ENCODE measurements at regions not wholly inside any gene's neighbourhood (a gene's known extent, or its start where the extent isn't known, plus 50 kb on each side); places are given as distances from the start of the nearest gene placed in this dataset.

DNA sequence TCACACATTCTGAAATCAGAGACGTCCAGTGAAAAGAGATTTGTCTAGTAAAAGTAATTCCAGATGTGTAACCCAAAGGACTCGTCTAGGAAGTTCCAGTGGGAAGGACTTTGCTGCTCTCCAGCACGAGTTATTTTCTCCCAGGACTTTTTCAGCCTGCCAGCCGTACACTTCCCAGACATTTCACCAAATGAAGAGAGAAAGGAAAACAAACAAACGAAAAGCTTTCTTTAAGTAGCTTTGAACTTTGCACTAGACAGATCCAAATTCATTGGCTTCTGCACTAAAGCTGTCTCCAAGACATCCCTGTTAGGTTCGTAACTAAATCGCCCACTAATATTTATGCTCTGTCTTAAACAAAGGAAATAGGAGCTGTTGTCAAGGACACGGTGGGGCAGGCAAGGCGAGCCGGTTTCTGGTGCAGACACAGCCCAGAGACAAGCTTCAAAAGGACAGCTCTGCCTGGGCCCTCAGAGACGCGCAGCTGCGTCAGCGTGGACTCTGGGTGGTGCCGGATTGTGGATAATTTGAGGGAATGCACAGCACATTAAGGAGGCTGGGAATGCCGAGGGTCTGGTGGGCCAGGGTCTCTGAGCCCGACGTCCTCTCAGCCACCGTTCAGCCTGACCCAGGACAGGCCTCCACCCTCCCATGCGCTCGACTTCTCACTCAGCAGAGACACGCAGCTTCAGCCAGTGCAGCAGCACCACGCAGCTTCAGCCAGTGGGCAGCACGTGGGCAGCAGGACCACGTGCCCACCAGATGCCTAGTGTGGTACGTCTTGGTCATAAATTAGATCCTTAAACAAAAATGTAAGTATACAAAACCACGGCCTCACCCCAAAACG is 64.1 kb upstream of the INSIG1 start:
- TF ChIP-seq, protein P1, sequence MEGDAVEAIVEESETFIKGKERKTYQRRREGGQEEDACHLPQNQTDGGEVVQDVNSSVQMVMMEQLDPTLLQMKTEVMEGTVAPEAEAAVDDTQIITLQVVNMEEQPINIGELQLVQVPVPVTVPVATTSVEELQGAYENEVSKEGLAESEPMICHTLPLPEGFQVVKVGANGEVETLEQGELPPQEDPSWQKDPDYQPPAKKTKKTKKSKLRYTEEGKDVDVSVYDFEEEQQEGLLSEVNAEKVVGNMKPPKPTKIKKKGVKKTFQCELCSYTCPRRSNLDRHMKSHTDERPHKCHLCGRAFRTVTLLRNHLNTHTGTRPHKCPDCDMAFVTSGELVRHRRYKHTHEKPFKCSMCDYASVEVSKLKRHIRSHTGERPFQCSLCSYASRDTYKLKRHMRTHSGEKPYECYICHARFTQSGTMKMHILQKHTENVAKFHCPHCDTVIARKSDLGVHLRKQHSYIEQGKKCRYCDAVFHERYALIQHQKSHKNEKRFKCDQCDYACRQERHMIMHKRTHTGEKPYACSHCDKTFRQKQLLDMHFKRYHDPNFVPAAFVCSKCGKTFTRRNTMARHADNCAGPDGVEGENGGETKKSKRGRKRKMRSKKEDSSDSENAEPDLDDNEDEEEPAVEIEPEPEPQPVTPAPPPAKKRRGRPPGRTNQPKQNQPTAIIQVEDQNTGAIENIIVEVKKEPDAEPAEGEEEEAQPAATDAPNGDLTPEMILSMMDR (IDR thresholded peaks at IDR 0.05; ENCODE audit: insufficient read depth, low read length) = no peak
- TF ChIP-seq POLR2AphosphoS5 (IDR thresholded peaks at IDR 0.05; ENCODE audit: low read depth) (no peak), SPI1 (IDR thresholded peaks at IDR 0.05; ENCODE audit: borderline replicate concordance, low read depth) (no peak), GABPA (IDR thresholded peaks at IDR 0.05; ENCODE audit: low read depth) (no peak)
- TF ChIP-seq, protein P2, sequence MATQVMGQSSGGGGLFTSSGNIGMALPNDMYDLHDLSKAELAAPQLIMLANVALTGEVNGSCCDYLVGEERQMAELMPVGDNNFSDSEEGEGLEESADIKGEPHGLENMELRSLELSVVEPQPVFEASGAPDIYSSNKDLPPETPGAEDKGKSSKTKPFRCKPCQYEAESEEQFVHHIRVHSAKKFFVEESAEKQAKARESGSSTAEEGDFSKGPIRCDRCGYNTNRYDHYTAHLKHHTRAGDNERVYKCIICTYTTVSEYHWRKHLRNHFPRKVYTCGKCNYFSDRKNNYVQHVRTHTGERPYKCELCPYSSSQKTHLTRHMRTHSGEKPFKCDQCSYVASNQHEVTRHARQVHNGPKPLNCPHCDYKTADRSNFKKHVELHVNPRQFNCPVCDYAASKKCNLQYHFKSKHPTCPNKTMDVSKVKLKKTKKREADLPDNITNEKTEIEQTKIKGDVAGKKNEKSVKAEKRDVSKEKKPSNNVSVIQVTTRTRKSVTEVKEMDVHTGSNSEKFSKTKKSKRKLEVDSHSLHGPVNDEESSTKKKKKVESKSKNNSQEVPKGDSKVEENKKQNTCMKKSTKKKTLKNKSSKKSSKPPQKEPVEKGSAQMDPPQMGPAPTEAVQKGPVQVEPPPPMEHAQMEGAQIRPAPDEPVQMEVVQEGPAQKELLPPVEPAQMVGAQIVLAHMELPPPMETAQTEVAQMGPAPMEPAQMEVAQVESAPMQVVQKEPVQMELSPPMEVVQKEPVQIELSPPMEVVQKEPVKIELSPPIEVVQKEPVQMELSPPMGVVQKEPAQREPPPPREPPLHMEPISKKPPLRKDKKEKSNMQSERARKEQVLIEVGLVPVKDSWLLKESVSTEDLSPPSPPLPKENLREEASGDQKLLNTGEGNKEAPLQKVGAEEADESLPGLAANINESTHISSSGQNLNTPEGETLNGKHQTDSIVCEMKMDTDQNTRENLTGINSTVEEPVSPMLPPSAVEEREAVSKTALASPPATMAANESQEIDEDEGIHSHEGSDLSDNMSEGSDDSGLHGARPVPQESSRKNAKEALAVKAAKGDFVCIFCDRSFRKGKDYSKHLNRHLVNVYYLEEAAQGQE (IDR thresholded peaks at IDR 0.05; ENCODE audit: insufficient replicate concordance, low read depth) = no peak

Measured in HL-60 (cell line).